ENCODE measurements at regions not wholly inside any gene's neighbourhood (a gene's known extent, or its start where the extent isn't known, plus 50 kb on each side); places are given as distances from the start of the nearest gene placed in this dataset.
"Not testable (repeated sequence)": the region's sequence is repeated elsewhere in the genome, so short reads cannot be mapped to it uniquely, and the experiment has no call there.

DNA sequence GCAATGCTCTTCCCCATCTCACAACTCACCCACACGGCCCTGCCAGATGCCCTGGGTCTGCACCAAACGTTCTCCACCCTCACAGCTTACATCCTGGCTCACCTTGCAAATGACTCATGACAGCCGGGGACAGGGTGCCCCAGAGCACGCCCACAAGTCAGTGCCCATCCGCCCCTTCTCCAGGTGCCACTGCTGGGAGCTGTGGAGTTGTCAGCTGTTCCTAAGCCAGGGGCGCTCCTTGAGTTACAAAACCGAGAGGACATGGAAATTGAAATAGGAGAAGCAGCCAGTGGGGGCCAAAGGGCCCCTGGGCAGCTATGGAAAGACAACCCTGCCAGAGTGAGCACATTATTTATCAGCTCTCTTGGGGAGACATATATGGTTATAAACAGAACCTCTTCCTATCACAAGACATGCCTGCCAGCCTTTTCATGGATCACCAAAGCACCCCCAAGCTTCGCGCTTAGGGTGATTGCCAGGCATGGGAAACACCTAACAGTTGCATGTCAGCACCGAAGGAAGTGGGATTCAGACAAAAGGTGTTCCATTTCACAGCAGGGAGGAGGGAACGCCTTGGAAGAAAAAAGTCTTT is 236.8 kb downstream of the LY86 start:
- H3K36me3 ChIP-seq (ENCODE audit: insufficient read depth, low read depth, low read length), result no peaks in the 10 kb centered on the region
- H3K4me3 ChIP-seq (ENCODE audit: low read length), result no peak overlapping the region
- H3K4me1 ChIP-seq (ENCODE audit: insufficient read depth, low read length), result peaks cover 12% of the 10 kb centered on the region; the same call in 1 of the 2 replicates
- no peaks in the 10 kb centered on the region for H3K9me3 ChIP-seq (ENCODE audit: insufficient read depth, low read depth, low read length)
- H3K9ac ChIP-seq (ENCODE audit: low read depth, low read length), result no peak overlapping the region
- no peak overlapping the region for H3K27ac ChIP-seq (ENCODE audit: low read length)
- no peaks in the 10 kb centered on the region for H3K27me3 ChIP-seq (ENCODE audit: insufficient read depth, low read length)

DNA sequence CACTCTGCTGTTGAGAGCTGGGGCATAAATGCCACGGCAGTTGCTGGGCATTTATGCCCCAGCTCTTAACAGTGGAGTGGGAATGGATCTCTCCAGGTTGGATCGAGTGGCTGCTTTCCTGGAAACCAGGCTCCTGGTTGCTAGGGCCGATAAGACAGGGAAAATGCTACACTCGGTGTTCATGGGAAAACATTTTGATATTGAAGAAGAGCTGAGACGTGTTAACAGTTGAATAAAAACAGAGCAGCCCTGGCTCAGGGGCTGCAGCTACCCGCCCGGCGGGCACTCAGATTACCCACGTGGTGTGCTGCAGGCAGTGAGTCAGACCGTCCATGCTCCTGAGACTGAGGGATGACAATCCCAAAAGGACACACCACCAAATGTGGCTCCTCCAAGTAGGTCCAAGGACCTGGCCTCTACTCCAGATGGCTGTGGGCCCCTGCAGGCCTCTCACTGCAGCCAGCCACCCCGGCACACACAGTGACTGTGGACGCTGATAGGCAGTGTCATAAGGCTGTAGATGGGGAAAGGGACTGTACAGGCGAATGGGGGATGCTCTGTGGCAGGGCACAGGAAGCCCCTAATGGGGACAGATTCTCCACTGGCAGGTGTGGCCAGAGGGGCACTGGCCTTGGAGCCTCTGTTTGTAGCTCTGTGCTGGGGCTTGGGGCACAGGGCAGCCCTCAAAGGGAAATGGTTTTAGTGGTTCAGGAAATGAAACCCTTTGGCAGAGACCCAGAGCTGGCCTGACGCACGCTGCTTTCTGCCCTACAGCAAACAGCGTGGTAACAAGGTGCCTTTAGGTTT is 237.8 kb downstream of the LY86 start:
- Histone ChIP-seq H3K36me3 (ENCODE audit: insufficient read depth, low read depth, low read length) (no peaks in the 10 kb centered on the region), H3K9ac (ENCODE audit: low read depth, low read length) (no peak overlapping the region), H3K9me3 (ENCODE audit: insufficient read depth, low read depth, low read length) (no peaks in the 10 kb centered on the region), H3K4me3 (ENCODE audit: low read length) (no peak overlapping the region), H3K4me1 (ENCODE audit: insufficient read depth, low read length) (peaks cover 5% of the 10 kb centered on the region; the same call in 1 of the 2 replicates), H3K27me3 (ENCODE audit: insufficient read depth, low read length) (no peaks in the 10 kb centered on the region), H3K27ac (ENCODE audit: low read length) (no peak overlapping the region)

DNA sequence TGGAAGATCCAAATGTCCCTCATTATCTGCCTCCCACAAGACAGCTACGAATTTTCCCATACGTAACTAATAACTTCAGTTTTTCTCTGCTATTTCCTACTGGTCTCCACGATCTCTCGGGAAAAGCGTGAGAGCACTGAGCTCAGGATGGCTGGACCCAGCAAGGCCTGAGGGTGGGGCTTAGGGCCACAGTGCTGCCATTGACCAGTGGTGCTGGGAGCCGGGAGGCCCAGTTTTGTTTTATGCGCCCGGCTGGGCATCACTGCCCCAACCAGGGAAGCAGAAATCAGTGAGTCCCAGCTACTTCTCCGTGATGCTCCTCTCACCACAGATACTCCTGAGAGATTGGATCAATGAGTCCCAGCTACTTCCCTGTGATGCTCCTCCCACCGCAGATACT is 238.4 kb downstream of the LY86 start:
- H3K27ac ChIP-seq (ENCODE audit: low read length), result no peak overlapping the region
- no peaks in the 10 kb centered on the region for H3K27me3 ChIP-seq (ENCODE audit: insufficient read depth, low read length)
- peaks cover 5% of the 10 kb centered on the region; the same call in 1 of the 2 replicates for H3K4me1 ChIP-seq (ENCODE audit: insufficient read depth, low read length)
- no peaks in the 10 kb centered on the region for H3K9me3 ChIP-seq (ENCODE audit: insufficient read depth, low read depth, low read length)
- no peaks in the 10 kb centered on the region for H3K36me3 ChIP-seq (ENCODE audit: insufficient read depth, low read depth, low read length)
- H3K9ac ChIP-seq (ENCODE audit: low read depth, low read length), result no peak overlapping the region
- H3K4me3 ChIP-seq (ENCODE audit: low read length), result no peak overlapping the region

GRCh38 chr6:6829872-6830685 is 241.6 kb downstream of the LY86 start:
- H3K4me3 ChIP-seq (ENCODE audit: low read length), result no peak overlapping the region
- H3K9me3 ChIP-seq (ENCODE audit: insufficient read depth, low read depth, low read length), result no peaks in the 10 kb centered on the region
- no peak overlapping the region for H3K9ac ChIP-seq (ENCODE audit: low read depth, low read length)
- peaks cover 2% of the 10 kb centered on the region; the same call in 1 of the 2 replicates for H3K4me1 ChIP-seq (ENCODE audit: insufficient read depth, low read length)
- no peaks in the 10 kb centered on the region for H3K27me3 ChIP-seq (ENCODE audit: insufficient read depth, low read length)
- no peak overlapping the region for H3K27ac ChIP-seq (ENCODE audit: low read length)
- H3K36me3 ChIP-seq (ENCODE audit: insufficient read depth, low read depth, low read length), result no peaks in the 10 kb centered on the region

DNA sequence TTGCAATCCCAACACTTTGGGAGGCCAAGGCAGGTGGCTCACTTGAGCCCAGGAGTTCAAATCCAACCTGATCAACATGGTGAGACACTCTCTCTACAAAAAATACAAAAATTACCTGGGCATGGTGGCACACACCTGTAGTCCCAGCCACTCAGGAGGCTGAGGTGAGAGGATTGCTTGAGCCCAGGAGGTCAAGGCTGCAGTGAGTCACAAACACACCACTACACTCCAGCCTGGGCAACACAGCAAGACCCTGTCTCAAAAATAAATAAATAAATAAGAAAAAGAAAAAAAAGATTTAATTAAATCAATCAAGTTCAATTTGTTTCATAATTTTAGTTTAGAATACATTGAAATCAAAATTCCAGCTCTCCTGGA is 242.2 kb downstream of the LY86 start:
- H3K9me3 ChIP-seq (ENCODE audit: insufficient read depth, low read depth, low read length); H3K9ac ChIP-seq (ENCODE audit: low read depth, low read length); H3K36me3 ChIP-seq (ENCODE audit: insufficient read depth, low read depth, low read length); H3K27ac ChIP-seq (ENCODE audit: low read length); H3K27me3 ChIP-seq (ENCODE audit: insufficient read depth, low read length); H3K4me3 ChIP-seq (ENCODE audit: low read length); H3K4me1 ChIP-seq (ENCODE audit: insufficient read depth, low read length): not testable (repeated sequence)

DNA sequence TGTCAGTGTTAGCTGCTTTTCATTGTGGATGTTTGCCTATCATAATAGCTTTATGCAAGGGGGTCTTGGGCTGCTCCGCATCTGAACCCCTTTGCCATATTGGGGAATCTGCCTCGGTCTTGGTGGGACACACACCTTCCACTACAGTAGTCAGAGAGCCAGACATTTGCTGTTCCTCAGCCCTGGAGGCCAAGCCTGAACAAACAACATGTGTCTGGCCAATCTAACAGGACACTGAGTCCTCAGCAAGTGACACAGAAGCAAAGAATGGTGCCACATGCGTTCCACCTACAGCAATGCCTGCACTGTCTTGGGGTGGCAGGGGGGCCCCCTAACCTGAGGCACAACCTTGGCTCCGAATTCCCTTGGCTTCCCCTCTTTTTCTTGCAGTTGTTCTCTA is 243.9 kb downstream of the LY86 start:
- Histone ChIP-seq H3K9me3 (ENCODE audit: insufficient read depth, low read depth, low read length) (no peaks in the 10 kb centered on the region), H3K27ac (ENCODE audit: low read length) (no peak overlapping the region), H3K27me3 (ENCODE audit: insufficient read depth, low read length) (no peaks in the 10 kb centered on the region), H3K9ac (ENCODE audit: low read depth, low read length) (no peak overlapping the region), H3K4me1 (ENCODE audit: insufficient read depth, low read length) (no peaks in the 10 kb centered on the region), H3K36me3 (ENCODE audit: insufficient read depth, low read depth, low read length) (no peaks in the 10 kb centered on the region), H3K4me3 (ENCODE audit: low read length) (no peak overlapping the region)

DNA sequence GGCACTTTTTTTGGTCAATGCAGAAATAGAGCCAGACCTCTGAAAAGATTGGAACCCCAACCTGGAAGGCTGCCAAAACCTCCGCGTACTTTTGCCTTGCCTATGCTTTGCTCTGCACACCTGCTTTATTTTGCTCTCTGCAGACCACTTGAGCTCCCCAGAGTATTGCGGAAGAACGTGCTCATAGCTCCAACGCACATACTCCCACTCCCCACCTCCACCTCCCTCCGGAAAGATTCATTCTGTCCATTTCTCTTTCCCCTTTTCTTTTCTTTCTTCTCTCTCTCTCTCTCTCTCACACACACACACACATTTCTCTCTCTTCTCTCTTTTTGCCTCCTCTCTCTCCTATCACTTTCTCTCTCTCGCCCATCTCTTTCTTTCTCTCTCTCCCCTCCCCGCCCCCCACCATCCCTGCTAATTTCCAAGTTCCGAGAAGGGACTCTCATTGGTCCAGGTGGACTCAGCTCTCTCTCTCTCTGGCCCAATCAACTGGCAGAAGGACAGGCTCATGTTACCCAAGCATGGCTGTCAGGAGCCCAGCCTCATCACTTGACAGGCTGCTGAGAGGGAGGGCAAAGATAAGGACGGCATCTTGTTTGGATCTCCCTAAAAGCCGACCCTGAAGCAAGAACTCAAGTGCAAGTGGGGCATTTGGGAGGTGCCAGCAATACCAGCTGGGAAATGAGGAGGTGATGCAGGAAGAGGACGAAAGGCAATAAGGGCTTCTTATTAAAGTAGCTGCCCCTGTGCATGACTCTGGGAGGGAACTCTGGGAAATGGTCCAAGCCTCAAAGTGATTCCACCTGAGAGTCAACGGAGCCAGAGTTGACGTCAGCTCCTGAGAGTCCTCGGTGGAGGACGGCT is 246.1 kb downstream of the LY86 start:
- Histone ChIP-seq H3K9me3 (ENCODE audit: insufficient read depth, low read depth, low read length) (no peaks in the 10 kb centered on the region), H3K36me3 (ENCODE audit: insufficient read depth, low read depth, low read length) (no peaks in the 10 kb centered on the region), H3K27ac (ENCODE audit: low read length) (no peak overlapping the region), H3K27me3 (ENCODE audit: insufficient read depth, low read length) (no peaks in the 10 kb centered on the region), H3K4me1 (ENCODE audit: insufficient read depth, low read length) (no peaks in the 10 kb centered on the region), H3K4me3 (ENCODE audit: low read length) (no peak overlapping the region), H3K9ac (ENCODE audit: low read depth, low read length) (no peak overlapping the region)

DNA sequence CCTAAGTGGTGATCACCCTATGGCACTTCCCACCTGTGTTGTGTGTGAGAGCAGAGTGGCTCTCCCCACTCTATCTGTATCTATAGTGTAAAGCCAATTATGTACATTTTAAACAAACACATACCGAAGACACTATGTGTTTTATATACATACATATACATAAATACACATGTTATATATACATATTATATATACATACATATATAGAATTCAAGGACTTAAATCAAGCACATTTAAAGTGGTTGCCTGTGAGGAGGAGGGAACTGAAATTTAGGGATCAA is 246.6 kb downstream of the LY86 start:
- H3K36me3 ChIP-seq (ENCODE audit: insufficient read depth, low read depth, low read length), result no peaks in the 10 kb centered on the region
- no peaks in the 10 kb centered on the region for H3K27me3 ChIP-seq (ENCODE audit: insufficient read depth, low read length)
- no peaks in the 10 kb centered on the region for H3K9me3 ChIP-seq (ENCODE audit: insufficient read depth, low read depth, low read length)
- no peak overlapping the region for H3K4me3 ChIP-seq (ENCODE audit: low read length)
- no peak overlapping the region for H3K27ac ChIP-seq (ENCODE audit: low read length)
- H3K4me1 ChIP-seq (ENCODE audit: insufficient read depth, low read length), result no peaks in the 10 kb centered on the region
- H3K9ac ChIP-seq (ENCODE audit: low read depth, low read length), result no peak overlapping the region

GRCh38 chr6:6836609-6837406 is 248.3 kb downstream of the LY86 start:
- no peaks in the 10 kb centered on the region for H3K36me3 ChIP-seq (ENCODE audit: insufficient read depth, low read depth, low read length)
- no peaks in the 10 kb centered on the region for H3K9me3 ChIP-seq (ENCODE audit: insufficient read depth, low read depth, low read length)
- H3K4me1 ChIP-seq (ENCODE audit: insufficient read depth, low read length), result no peaks in the 10 kb centered on the region
- H3K4me3 ChIP-seq (ENCODE audit: low read length), result no peak overlapping the region
- no peaks in the 10 kb centered on the region for H3K27me3 ChIP-seq (ENCODE audit: insufficient read depth, low read length)
- no peak overlapping the region for H3K27ac ChIP-seq (ENCODE audit: low read length)
- no peak overlapping the region for H3K9ac ChIP-seq (ENCODE audit: low read depth, low read length)

DNA sequence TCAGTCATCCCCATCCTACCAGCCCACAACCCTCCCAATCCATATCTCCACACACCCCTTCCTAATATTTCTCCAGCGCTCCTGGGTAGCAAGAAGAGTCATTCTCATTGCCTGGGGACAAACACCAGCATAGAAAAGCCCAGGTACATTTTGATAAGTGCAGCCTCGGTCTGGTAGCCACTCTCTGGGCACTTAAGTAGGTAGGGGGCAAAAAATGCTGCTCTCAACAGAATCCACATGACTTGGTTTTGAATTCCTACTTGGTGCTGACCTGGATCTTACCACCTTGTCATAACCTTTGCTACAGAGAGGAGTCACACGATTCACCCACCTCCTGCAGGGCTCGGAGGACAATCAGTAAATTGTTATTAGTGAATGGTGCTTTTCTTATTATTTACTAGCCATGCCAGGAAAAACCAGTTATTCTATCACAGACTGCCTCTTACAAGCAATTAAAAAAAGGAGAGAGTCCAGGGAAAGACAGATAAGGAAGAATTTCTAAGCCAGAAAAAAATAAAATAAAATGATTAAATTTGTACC is 249.1 kb downstream of the LY86 start:
- Histone ChIP-seq H3K4me1 (ENCODE audit: insufficient read depth, low read length) (no peaks in the 10 kb centered on the region), H3K27me3 (ENCODE audit: insufficient read depth, low read length) (no peaks in the 10 kb centered on the region), H3K36me3 (ENCODE audit: insufficient read depth, low read depth, low read length) (no peaks in the 10 kb centered on the region), H3K27ac (ENCODE audit: low read length) (no peak overlapping the region), H3K4me3 (ENCODE audit: low read length) (no peak overlapping the region), H3K9me3 (ENCODE audit: insufficient read depth, low read depth, low read length) (no peaks in the 10 kb centered on the region), H3K9ac (ENCODE audit: low read depth, low read length) (no peak overlapping the region)
